HG03196 (cell line): ENCODE measurements at regions not wholly inside any gene's neighbourhood (a gene's known extent, or its start where the extent isn't known, plus 50 kb on each side); places are given as distances from the start of the nearest gene placed in this dataset.

Source experiments
- ATAC-seq: cut with Tn5 transposase; IDR thresholded peaks from one replicate; pipeline ENCODE4 v1.9.1; 2021; ENCODE audit not compliant: unreplicated experiment

DNA sequence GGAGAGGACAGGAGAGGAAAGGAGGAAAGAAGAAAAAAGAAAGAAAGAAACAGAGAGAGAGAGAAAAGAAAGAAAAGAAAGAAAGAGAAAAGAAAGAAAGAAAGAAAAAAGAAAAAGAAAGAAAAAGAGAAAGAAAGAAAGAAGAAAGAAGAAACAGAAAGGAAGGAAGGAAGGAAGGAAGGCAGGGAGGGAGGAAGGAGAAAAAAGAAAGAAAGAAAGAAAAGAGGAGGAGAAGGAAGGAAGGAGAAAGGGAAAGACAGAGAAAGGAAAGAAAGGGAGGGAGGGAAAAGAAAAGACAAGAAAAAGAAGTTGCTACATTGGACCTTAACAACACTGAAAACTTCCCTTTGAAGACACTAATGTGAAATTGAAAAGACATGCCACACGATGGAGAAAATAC, 56.6 kb upstream of the CCL2 start:
- ATAC-seq, result no peak

- no peak for ATAC-seq
Measured at GRCh38 chr17:34199454-34199853, 55.6 kb upstream of the CCL2 start.

GRCh38 chr17:34199932-34200534, 55.1 kb upstream of the CCL2 start:
- no peak for ATAC-seq

DNA sequence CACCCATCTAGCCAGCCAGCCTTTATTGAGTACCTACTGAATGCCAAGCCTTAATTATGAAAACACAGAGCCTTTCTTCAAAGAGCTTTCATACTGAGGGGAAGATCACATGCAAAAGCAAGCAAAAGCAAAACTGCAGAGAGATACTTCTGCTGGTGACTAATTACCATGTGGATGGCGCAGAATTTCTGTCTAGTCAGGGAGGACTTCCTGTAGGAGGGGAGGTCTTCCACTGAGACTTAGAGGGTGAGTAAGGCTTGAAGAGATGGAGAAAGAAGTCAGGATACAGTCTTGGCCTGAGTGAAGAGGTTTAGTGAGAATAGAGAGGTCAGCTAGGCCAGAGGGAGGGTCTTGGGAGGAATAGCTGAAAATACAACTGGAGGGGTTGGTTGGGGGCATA, 53.9 kb upstream of the CCL2 start:
- ATAC-seq, result no peak

DNA sequence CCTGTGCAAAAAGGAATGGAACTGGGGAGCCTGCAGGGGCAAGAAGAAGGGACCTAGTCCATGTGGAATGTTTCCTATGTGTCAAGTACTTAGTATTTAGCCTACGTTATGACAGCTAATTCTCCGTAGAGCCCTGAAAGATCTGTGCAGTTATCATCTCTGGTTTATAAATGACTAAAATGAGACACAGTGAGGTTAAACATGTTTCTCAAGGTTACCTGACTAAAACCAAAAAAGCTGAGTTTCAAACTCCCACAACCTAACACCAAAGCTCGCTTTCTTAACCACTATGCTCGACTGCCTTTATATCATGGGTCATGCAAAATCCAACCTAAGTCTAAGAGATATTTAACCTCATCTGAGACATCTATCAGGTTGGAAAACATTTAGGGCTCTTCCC, 53.3 kb upstream of the CCL2 start:
- no peak for ATAC-seq

DNA sequence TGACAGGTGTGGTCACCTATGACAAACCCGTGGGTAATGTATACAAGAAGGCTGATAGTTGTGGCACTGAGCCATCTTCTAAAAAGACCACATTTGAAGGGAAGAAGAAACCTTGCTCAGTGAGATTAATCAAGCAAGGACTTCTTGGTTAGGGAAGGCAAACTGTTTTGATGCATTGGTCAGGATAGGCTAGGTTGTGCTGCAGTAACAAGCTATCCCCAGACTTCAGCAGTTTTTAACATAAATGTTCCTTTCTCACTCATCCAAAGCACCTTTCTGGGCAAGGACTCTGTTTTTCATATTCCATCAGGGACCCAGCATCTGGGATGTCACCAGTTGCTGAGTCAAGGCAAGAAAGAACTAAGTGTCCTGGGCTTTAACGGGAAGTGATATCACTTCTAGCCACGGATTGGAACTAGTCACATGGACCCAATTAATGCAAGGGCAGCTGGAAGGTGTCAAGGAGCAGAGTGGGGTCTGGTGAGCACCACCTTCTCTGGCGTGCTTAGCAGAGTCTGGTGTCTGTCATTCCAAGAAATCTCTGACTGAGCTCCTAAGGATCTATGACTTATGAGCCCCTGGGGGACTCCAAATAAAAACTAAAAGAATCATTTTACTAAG, 52.0 kb upstream of the CCL2 start:
- no peak for ATAC-seq

- ATAC-seq, result no peak
Measured at GRCh38 chr17:34204402-34204801, 50.7 kb upstream of the CCL2 start.
